ELF-1 (cell line): ENCODE measurements at regions not wholly inside any gene's neighbourhood (a gene's known extent, or its start where the extent isn't known, plus 50 kb on each side); places are given as distances from the start of the nearest gene placed in this dataset.
"Not testable (repeated sequence)": the region's sequence is repeated elsewhere in the genome, so short reads cannot be mapped to it uniquely, and the experiment has no call there.

Source experiments
- DNase-seq: peaks from one replicate; pipeline ENCODE4 v3.0.0-alpha.2; 2016; ENCODE audit warnings: low read depth, low spot score

- DNase-seq: no peak
Measured at GRCh38 chr2:192413812-192414681, 219.3 kb upstream of the TMEFF2 start.

- DNase-seq: not testable (repeated sequence)
Measured at GRCh38 chr2:192412866-192413265, 218.1 kb upstream of the TMEFF2 start.

- DNase-seq: no peak
Measured at GRCh38 chr2:192412394-192412793, 217.7 kb upstream of the TMEFF2 start.

GRCh38 chr2:192411755-192412154 is 217.0 kb upstream of the TMEFF2 start:
- DNase-seq: no peak

- no peak for DNase-seq
Measured at GRCh38 chr2:192410319-192410718, 215.6 kb upstream of the TMEFF2 start.

GRCh38 chr2:192407692-192408091 is 213.0 kb upstream of the TMEFF2 start:
- no peak for DNase-seq

GRCh38 chr2:192398236-192398635 is 203.5 kb upstream of the TMEFF2 start:
- no peak for DNase-seq

- DNase-seq: no peak
Measured at GRCh38 chr2:192394605-192395004, 199.9 kb upstream of the TMEFF2 start.

- no peak for DNase-seq
Measured at GRCh38 chr2:192391041-192391440, 196.3 kb upstream of the TMEFF2 start.

GRCh38 chr2:192390401-192390800 is 195.7 kb upstream of the TMEFF2 start:
- DNase-seq: no peak

- DNase-seq: not testable (repeated sequence)
Measured at GRCh38 chr2:192384191-192384590, 189.5 kb upstream of the TMEFF2 start.

GRCh38 chr2:192381082-192381481 is 186.3 kb upstream of the TMEFF2 start:
- DNase-seq: no peak

GRCh38 chr2:192379736-192380135 is 185.0 kb upstream of the TMEFF2 start:
- no peak for DNase-seq

GRCh38 chr2:192377173-192377572 is 182.4 kb upstream of the TMEFF2 start:
- DNase-seq: no peak

- DNase-seq: no peak
Measured at GRCh38 chr2:192373754-192374153, 179.0 kb upstream of the TMEFF2 start.

GRCh38 chr2:192373221-192373620 is 178.5 kb upstream of the TMEFF2 start:
- no peak for DNase-seq

- no peak for DNase-seq
Measured at GRCh38 chr2:192369969-192370368, 175.2 kb upstream of the TMEFF2 start.

- no peak for DNase-seq
Measured at GRCh38 chr2:192357217-192357616, 162.5 kb upstream of the TMEFF2 start.

- DNase-seq: no peak
Measured at GRCh38 chr2:192354512-192355244, 159.9 kb upstream of the TMEFF2 start.

GRCh38 chr2:192347542-192347941 is 152.8 kb upstream of the TMEFF2 start:
- no peak for DNase-seq

GRCh38 chr2:192345287-192345686 is 150.6 kb upstream of the TMEFF2 start:
- no peak for DNase-seq

GRCh38 chr2:192333642-192334041 is 138.9 kb upstream of the TMEFF2 start:
- DNase-seq: no peak

- DNase-seq: no peak
Measured at GRCh38 chr2:192328297-192328696, 133.6 kb upstream of the TMEFF2 start.
